NCI-H1105 treated with DMSO at 0.1 percent for 48 hours (cell line): ENCODE measurements at regions not wholly inside any gene's neighbourhood (a gene's known extent, or its start where the extent isn't known, plus 50 kb on each side); places are given as distances from the start of the nearest gene placed in this dataset.

Experiments
- DNase-seq: peaks from one replicate; lab custom pipeline; 2025; lab: John Stamatoyannopoulos, UW

GRCh38 chr12:69096669-69097335 is 142.6 kb upstream of the CPSF6 start:
- DNase-seq: no peak

DNA sequence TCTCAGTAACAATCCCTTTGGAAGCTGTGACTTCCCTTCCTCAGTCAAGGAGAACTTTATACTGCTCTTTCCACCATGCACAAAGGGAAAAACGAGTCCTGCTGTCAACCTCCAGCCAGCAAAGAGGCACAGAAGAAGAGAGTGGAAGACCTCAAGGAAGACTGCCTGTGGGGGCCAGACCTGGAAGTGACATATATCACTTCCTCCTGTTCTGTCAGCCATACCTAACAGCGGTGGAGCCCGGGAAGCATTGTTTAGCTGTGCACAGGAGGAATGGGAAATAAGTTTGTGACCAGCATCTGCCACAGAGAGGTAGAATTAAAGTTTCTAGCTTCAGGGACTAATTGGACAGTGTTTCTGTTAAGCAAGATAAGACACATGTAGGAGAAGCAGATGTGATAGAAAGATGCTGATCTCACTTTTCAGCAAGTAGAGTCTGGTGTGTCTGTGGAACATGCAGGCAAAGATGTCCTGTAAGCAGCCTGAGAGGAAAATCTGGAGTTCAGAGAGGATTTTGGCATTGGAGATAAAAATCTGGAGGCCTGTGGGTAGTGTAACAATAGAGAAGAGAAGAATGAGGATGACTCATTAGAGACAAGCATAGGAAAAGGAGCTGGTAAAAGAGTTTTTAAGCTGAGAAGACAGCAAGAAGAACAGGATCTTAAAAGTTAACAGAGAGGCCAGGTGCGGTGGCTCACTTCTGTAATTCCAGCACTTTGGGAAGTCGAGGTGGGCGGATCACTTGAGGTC is 141.6 kb upstream of the CPSF6 start:
- DNase-seq: no peak

- DNase-seq: no peak
Measured at GRCh38 chr12:69099201-69099837, 140.1 kb upstream of the CPSF6 start.

DNA sequence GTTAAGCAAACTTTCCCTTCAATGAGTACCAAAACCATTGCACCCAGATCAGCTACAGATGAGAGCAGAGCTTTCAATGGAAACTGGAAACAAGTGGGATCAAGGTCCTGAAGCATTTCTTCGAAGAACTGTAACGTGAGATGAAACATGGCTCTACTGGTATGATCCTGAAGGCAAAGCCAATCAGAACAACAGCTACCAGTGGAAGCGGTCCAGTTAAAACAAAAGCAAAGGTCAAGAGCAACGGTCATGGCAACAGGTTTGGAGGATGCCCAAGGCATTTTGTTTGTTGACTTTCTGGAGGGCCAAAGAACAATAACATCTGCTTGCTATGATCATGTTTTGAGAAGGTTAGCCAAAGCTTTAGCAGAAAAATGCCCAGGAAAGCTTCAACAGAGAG is 137.9 kb upstream of the CPSF6 start:
- DNase-seq: no peak

DNA sequence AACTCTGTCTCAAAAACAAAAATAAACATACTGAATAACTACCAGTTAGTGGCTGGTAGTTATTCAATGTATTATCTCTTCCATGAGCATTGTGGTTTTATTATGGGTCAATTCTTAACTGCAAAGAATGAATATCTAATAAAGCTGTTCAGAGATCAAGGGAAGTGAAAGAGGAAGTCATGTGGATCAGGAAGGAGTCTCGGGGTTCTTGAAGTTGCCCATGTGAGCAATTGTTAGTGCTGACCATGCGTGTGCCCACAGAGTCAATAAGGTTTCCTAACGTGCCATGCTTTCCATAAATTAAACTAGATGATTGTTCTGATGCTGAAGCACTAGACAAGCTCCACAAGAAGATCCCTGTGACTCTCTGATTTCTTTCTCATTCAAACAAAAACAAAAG is 136.5 kb upstream of the CPSF6 start:
- no peak for DNase-seq

DNA sequence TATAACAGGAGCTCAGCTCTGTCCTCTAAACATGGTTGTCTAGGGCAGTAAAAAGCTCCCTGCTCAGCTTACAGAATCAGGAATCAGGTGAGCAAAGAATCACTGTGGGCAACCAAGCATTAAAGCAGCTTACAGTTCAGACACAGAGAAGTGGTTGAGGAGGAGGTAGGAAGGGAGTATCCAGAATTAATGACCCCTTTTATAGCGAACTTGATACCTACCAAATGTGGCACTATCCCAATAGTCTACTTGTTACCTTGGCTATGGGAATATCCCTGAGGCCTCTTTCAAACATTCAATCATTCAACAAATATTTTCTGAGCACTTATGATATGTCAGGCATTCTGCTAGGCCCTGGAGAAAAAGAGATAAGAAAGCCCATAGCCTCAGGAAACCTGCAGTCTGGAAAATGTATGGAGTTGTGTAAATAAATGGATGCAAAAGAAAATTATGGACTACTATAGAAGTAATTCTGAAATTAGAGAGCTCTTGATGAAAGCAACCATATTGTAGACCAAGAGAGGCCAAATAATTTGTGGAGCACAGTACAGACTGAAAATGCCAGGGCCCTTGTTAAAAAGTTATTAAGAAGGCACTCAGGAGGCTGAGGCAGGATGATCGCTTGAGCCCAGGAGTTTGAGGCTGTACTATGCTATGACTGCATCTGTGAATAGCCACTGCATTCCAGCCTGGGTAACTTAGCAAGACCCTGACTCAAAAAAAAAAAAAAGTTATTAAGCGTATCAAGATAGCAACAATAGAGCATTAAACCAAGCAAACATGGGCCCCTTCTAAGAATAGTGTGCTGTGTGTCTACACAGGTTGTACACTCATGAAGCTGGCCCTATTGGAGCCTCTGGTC is 134.0 kb upstream of the CPSF6 start:
- DNase-seq: no peak

DNA sequence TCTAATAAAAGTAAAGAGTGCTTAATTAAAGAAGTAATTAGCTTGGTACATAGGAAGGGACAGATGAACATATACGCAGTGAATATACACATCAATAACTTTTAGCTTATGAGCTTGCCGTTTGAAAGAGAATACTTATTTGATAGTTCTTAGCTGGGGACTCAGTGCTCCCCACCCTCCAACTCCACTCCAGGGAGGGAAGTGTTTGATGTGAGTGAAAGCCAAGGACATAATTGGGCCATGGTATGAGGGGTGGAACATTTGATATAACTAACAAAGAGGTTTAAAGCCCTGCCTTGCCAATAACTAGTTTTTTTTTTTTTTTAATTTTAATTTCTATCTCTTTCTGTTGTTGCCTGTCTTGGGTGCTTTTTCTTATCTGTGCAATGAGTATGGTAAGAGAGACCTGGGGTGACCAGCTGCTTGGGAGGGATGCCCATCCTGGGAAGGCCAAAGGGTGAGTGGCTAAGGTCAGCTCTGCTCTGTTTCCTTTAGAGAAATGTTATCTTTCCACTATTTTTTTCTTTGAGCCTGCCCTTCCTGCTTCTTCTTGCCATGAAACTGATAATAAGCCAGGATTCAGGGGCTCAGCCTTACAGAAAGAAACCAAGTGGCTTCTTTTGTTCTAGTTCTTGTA is 132.8 kb upstream of the CPSF6 start:
- DNase-seq: no peak

GRCh38 chr12:69107541-69107940 is 131.8 kb upstream of the CPSF6 start:
- no peak for DNase-seq

DNA sequence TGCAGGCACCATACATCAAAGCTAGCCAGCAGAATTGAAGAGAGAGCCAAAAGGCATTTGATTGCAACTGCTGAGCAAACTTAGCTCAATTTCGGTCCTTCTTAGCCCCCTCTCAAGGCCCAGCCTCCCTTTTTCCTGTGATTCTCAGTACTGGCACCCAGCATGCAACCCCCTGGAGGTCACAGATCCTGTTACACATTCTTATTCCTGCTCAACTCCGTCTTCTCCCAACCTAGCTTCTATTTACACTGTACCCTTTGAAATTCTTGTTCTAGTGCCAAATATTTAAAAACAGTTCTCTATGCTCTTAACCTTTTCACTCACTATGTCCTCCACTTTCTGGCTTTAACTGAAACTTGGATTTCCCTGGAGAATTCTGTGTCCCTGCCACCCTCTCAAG is 131.3 kb upstream of the CPSF6 start:
- DNase-seq: no peak

DNA sequence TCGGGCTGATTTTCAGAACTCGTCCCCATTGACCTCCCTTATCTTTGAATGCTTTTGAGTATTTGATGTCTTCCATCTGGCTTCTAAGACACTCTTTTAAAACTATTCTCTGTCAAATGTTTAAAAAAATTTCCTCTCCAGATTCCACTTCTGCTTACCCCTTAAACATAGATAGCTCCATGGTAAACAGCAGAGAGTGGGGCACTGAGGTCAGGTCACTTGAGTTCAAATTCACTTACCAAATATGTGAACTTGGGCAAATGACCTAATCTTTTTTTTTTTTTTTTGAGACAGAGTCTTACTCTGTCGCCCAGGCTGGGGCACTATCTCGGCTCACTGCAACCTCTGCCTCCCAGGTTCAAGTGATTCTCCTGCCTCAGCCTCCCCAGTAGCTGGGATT is 126.8 kb upstream of the CPSF6 start:
- DNase-seq: no peak

DNA sequence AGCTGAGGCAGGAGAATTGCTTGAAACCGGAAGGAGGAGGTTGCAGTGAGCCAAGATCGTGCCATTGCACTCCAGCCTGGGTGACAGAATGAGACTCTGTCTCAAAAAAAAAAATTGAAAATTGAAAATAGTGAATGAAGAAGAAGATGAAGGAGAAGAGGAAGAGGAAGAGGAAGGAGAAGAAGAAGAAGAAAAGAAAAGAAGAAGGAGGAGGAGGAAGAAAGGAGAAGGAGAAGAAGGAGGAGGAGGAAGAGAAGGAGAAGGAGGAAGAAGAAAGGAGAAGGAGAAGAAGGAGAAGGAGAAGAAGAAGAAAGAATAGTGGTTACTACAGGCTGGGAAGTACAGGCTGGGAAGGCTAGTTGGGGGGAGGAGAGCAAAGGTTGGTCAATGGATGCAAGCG is 124.3 kb upstream of the CPSF6 start:
- no peak for DNase-seq

- no peak for DNase-seq
Measured at GRCh38 chr12:69115951-69116350, 123.4 kb upstream of the CPSF6 start.

DNA sequence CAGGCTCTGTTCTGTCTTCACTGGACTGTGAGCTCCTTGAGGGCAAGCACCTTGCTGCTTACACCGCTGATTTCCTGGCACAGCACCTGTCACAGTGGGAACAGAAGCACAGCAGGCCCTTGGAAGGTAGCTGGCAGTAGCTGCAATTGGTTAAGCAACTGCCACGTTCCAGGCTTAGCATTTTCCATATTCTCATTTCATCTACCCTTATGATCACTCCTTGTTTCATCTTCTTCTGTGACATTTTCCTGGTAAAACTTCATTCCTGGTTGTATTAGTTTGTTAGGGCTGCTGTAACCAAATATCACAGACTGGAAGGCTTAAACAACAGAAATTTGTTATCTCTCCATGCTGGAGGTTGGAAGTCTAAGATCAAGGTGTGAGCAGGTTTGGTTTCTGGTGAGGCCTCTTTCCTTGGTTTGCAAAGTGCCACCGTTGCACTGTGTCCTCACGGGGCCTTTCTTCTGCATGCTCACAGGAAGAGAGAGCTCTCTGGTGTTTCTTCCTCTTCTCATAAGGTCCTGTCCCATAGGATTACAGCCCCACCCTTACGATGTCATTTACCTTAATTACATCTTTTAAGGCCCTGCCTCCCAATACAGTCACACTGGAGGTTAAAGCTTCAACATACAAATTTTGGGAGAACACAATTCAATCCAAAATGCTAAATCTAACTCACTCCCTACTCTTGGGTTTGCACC is 121.7 kb upstream of the CPSF6 start:
- no peak for DNase-seq

- no peak for DNase-seq
Measured at GRCh38 chr12:69118516-69118915, 120.9 kb upstream of the CPSF6 start.

DNA sequence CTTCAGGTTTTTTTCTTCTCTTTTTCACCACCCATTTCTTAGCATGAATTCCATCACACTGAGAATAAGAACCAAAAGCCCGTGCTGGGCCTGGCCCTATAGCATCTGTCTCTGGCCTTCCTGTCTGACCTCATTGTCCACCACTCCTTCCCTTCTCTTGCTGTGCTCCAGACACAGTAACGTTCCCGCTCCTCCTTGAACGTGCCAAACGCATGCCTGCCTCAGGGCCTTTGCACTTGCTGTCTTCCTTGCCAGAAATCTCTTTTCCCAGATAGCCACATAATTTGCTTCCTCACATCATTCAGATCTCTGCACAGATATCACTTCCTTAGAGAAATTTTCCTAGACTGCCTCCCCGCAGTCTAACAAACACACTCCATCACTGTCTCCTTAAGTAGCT is 119.6 kb upstream of the CPSF6 start:
- DNase-seq: no peak

- DNase-seq: no peak
Measured at GRCh38 chr12:69120354-69120753, 119.0 kb upstream of the CPSF6 start.

GRCh38 chr12:69123311-69123710 is 116.1 kb upstream of the CPSF6 start:
- DNase-seq: no peak

DNA sequence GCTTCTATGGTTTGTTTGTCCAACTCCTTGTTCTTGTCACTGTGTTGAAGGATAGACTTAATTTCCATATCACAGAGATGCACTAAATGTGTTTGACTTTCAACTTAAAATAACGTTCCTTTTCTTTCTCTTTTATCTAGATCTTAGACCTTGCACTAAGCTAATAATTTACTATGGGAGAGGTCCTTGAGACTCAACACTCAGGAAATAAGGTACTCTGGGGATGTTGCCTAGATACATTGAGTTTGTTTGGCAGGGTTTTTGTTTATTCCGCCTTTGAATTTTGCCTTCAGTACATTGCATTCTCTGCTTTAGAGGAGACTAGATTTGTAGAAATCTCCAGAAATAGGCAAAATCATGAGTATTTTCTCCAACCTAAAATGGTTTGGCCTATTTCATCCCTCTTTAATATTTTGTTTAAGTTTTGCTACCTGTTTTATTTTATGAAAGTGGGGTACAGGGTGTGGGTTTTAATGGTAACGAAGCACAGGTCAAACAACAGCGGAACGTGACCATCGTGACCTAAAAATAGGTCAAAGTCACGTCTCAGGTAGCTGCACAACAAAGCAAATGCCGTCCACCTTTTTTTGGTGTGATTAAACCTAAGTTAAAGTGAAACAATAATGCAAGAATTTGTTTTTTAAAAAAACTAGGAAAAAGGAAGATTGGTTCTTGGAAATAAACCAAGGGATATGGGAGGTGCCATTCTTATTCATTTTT is 115.3 kb upstream of the CPSF6 start:
- peak; percentile 30 for DNase-seq

- DNase-seq: no peak
Measured at GRCh38 chr12:69129017-69129416, 110.4 kb upstream of the CPSF6 start.

DNA sequence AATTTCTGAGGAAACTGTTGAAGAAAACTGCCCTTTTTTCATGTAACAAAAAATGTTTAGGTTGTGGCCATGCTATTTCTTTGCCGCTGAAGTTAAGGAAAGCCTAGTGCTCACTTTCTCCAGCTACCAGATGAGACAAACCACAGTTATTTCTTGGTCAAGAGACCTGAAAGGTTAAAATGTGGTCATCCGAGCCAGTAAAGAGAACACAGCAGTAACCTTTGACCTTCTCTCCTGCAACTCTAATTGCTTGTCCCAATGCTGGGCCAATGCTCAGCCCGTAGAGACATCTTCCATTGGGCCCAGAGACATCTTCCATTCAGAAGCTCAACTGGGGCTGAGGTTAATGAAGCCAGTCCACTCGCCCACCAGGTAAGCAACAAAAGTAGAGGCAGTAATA is 109.8 kb upstream of the CPSF6 start:
- no peak for DNase-seq

GRCh38 chr12:69130064-69130463 is 109.3 kb upstream of the CPSF6 start:
- no peak for DNase-seq
